ENCODE measurements at regions not wholly inside any gene's neighbourhood (a gene's known extent, or its start where the extent isn't known, plus 50 kb on each side); places are given as distances from the start of the nearest gene placed in this dataset.

GRCh38 chr5:93226202-93226735, 354.8 kb downstream of the NR2F1-AS1 start:
- no peak for TF ChIP-seq EZH2 (IDR thresholded peaks at IDR 0.05; ENCODE audit: low read length, missing control alignments)
- TF ChIP-seq CTCF (conservative IDR thresholded peaks at IDR 0.05 in 1 of 2, IDR thresholded peaks at IDR 0.05 in 1 of 2; ENCODE audit: low read depth in 1 of 2, low read length in 2 of 2): no peak

All from fibroblast of lung (primary cell).